ENCODE measurements at regions not wholly inside any gene's neighbourhood (a gene's known extent, or its start where the extent isn't known, plus 50 kb on each side); places are given as distances from the start of the nearest gene placed in this dataset.

DNA sequence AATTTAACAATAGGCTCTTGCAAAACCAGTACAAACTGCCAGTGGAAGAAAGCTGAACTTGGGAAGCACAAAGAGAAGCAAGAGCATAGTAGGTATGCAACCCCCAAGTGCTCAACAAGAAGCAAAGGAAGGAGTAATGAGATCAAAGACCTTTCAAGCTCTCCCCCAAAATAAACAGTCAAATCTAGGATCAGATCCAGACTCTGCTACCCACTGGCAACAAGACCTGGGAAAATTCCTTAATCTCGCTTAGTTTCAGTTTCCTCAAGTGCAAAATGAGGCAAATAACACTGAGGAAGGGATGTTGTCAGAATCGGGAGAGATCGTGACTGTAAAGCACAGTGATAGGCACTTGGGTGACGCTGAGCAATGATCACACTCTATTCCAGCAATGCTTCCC lies 329.2 kb downstream of the TNS1 start:
- TF ChIP-seq, protein P1, sequence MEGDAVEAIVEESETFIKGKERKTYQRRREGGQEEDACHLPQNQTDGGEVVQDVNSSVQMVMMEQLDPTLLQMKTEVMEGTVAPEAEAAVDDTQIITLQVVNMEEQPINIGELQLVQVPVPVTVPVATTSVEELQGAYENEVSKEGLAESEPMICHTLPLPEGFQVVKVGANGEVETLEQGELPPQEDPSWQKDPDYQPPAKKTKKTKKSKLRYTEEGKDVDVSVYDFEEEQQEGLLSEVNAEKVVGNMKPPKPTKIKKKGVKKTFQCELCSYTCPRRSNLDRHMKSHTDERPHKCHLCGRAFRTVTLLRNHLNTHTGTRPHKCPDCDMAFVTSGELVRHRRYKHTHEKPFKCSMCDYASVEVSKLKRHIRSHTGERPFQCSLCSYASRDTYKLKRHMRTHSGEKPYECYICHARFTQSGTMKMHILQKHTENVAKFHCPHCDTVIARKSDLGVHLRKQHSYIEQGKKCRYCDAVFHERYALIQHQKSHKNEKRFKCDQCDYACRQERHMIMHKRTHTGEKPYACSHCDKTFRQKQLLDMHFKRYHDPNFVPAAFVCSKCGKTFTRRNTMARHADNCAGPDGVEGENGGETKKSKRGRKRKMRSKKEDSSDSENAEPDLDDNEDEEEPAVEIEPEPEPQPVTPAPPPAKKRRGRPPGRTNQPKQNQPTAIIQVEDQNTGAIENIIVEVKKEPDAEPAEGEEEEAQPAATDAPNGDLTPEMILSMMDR (IDR thresholded peaks at IDR 0.05): no peak
- TF ChIP-seq POLR2A (IDR thresholded peaks at IDR 0.05) (no peak), POLR2AphosphoS5 (IDR thresholded peaks at IDR 0.05) (no peak)
